HG02588 (cell line): ENCODE measurements at regions not wholly inside any gene's neighbourhood (a gene's known extent, or its start where the extent isn't known, plus 50 kb on each side); places are given as distances from the start of the nearest gene placed in this dataset.

Experiments used
- ATAC-seq: cut with Tn5 transposase; IDR thresholded peaks from one replicate; pipeline ENCODE4 v1.9.1; 2021; ENCODE audit warnings: mild to moderate bottlenecking, moderate library complexity; ENCODE audit not compliant: unreplicated experiment

DNA sequence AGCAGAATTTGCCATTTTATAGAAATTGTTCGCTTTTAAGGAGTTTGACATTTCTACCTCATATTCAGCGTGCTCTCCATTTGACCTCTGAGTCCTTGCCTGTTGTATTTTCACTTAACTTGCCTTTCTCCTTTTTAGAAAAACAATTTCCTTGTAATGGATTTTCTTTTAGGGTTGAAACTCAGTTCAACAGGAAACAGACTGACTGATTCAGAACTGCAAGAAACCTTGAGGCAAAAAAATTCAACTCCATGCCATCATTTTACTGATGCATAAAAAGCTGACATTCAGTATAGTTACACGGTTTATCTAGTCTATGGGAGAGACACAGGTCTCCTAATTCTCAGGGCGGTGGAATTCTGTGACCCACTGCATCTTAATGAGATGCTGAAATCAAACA is 59.8 kb downstream of the MRPS30 start:
- no peak for ATAC-seq

DNA sequence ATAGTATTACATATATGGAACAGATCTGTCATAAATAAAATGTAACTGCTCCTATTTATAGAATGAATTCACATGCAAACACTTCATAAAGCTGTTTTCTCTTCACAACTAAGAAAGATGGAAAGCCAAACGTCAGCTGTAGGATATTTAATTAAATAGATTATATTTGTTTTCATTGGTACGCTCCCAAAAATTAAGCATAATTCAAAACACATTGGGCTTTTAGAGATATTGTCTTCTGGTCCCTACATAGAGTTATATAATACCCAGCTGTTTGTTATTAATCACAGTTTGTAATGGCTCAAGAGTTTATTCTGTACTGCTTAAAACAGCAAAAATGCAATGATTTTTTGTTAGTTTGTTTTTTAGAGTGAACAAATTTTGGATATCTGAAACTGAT is 61.2 kb downstream of the MRPS30 start:
- no peak for ATAC-seq

DNA sequence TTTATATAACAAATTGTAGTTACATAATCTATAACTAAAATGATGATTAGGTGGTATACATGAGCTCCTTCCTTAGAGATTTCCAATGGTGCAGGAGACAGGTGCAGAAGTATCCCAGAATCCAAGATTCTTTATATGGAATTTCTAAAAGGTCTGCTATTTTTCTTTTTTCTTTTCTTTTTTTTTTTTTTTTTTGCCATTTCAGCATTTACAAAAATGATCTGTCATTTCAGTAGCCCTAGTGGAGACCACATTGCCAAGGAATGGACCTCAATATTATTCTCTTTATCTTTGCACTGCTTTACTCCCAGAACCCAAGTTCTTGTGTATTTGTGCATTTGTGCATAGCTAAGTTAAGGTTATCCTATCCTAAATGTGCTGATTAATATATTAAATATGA is 61.7 kb downstream of the MRPS30 start:
- ATAC-seq = no peak

DNA sequence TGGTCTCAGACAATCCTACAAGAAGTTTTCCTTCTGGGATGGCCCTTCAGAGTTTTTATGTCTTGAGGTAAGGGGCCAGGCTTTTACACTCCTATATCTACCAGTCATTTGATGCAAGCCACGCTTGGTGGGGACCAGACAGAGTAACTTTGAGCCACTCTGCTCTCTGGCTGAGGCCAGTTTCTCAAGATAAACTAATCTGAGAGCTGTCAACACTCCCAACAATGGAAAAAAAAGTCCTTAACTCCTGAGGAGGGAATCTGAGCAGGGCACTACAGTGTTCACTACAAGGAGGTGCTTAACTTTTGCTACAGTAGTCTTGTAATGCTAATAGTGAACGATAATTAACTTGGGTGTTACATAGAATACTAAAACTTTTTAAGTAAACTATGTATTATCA is 62.7 kb downstream of the MRPS30 start:
- no peak for ATAC-seq

DNA sequence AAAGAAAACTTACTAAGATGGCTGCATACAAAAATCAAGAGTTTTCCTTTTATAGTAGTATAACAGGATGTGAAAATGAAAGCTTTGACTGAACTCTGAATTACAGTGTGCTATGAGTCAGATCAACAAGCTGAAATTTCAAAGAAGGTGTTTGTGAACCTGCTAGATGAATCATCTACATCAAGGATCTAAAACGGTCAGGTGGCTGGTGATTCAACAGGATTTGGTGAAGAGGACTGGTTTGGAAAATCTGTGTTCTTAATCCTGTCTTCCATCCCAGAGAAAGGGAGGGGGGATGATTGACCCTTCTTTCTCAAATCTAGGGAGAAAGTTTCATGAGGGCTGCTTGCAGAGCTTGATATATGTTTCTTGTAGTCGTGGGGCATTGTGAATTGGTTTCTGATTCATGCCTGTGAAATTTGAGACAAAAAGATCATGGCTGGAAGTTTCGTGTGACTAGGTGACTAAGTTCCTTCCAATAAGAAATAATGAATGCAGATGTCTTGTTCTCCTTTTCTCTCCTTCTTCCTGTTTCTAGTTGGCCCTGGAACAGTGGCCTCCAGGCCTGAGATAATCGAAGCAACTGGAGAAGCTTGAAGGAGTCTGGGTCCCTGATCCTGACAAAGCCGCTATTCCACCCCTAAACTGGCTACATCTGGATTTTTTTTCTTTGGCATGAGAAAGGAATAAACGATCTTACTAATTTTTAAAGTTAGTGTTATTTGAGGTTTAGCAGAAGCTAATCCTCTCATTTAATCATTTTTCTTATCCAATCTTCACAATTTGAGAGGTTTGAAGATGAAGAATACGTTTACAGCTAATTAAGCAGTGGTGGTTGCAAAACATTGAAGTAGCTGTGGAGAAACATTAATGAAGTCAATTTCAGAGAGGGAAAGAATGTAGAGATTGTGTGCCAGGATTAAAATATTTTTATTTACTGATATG is 67.2 kb downstream of the MRPS30 start:
- ATAC-seq = peak; percentile 99

DNA sequence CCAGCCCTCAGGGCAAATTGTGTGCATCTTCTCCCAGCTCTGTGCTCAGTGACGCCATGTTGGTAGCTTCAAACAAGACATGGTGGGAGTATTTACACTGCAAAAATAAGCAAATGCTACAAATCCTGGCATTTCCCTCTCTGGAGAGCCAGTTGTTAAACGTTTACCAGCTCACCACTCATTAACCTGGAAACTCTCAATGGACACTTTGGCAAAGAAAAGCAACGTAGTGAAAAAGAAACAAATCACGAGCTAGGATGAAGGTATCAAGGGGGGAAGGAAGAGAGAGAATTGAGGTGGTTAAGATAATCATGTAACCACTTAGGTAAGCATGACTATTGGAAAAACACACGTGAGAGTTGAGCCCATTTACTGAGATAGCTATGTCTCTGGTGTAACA is 72.5 kb downstream of the MRPS30 start:
- ATAC-seq = no peak

DNA sequence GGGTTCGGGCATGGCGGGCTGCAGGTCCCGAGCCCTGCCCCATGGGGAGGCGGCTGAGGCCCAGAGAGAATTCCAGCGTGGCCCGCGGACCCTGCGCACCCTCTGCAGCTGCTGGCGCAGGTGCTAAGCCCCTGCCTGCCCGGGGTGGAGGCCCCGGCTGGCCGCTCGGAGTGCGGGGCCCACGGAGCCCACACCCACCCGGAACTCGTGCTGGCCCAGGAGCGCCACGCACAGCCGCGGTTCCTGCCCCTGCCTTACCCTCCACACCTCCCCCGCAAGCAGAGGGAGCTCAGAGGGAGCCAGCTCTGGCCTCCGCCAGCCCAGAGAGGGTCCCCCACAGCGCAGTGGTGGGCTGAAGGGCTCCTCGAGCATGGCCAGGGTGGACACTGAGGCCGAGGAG is 75.3 kb downstream of the MRPS30 start:
- ATAC-seq = no peak

DNA sequence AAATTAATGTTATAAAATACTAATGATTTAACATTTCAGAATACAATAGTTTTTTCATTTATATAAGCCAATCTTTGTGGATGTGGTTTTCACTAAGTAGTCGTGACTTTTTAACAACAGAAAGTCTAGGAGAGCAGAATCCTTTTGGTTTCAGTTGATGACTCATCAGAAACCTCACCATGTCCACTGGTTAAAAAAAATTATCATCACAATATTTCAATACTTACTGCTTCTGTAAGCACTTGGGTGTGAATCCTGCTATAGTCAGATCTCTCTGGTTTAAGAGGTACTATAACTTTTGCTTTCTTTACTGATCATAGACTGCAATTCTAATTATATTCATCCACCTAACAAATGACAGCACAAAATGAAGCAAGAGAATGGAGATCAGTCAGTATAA is 77.2 kb downstream of the MRPS30 start:
- peak; percentile 86 for ATAC-seq

DNA sequence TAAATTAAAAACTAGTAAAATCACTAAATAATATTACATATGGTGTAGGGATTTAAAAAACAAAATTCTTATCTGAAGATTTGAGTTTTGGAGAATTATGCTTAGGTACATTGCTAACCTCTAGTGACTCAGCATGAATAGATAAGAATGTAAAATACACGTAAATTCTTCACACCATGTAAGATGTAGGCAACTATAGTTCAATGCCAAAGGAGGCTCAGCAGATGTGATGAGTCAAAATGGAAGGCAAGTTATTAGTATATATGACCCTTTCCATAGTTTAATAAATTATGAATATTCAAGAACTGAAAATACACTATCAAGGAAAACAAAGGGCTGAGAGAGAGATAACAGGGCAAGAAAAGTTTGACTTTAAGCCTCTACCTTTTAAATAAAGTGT is 79.0 kb downstream of the MRPS30 start:
- ATAC-seq = peak; percentile 56

DNA sequence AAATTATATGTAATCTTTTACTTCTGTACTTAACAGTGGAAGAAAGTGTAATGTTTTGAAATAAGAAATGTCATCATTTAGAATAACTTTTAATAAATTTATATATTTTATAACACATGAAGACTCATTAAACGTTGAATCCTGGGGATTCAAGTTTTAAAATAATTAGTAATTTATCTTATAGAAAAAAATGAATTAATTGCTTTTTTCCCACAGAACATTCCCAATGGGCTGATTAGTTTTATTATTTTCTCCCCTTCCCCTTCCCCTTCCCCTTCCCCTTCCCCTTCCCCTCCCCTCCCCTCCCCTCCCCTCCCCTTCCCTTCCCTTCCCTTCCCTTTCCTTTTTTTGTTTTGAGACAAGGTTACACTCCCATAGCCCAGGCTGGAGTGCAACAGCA is 79.7 kb downstream of the MRPS30 start:
- no peak for ATAC-seq

DNA sequence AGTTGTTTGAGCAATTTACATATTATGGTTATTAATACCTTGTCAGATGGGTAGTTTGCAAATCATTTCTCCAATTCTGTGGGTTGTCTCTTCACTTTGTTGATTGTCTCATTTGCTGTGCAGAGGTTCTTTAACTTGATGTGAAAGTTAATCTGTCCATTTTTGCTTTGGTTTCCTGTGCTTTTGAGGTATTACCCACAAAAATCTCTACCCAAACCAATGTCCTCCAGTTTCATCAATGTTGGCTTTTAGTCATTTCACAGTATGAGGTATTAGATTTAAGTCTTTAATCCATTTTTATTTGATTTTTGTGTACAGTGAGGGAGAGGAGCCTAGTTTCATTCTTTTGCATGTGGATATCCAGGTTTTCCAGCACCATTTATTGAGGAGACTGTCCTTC is 82.4 kb downstream of the MRPS30 start:
- ATAC-seq = no peak

DNA sequence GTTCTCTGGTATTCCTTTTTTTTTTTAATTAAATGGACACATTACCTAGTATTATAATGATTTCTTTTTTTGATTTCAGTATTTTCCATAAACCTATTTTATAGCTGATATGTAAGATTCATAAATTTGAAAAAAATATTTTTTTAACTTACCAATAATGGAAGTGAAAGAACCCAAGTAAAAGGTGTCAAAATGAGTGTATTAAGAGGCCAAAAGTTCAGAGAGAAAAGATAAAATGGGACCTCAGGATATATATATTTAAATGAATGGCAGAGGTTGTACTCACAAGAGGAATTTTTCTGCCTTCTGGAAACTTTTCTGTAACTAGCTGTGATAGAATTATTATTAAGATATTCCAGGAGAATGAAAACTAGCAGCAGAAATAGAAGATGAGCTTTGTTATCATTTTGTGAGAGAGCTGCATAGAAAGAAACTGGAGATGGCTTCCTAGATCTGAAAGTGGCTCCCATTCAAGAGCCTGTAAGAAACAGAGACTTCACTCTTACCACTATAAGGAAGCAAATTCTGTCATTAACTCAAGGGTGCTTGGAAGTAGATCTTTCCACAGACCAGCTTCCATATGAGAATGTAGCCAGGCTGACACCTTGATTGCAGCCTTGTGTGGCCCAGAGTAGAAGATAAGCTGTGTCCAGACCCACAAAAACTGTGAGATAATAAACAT is 91.7 kb downstream of the MRPS30 start:
- ATAC-seq = no peak

DNA sequence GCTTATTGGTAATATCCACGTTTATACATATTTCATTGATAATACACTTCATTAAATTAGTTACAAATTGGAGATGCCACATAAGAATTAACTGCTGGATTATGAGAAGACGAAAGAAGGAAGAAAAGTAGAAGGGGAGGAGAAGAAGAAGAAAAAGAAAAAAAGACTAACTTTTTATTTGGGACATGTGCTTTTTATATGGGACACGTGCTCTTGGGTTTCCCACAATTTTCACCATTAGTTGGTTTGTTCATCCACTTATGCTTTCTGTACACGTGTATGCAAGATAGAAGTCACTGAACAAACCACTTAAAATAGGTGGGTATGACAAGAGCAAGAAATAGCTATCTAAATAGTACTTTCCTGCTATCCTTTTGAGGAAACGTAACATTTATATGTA is 98.6 kb downstream of the MRPS30 start:
- ATAC-seq = no peak

DNA sequence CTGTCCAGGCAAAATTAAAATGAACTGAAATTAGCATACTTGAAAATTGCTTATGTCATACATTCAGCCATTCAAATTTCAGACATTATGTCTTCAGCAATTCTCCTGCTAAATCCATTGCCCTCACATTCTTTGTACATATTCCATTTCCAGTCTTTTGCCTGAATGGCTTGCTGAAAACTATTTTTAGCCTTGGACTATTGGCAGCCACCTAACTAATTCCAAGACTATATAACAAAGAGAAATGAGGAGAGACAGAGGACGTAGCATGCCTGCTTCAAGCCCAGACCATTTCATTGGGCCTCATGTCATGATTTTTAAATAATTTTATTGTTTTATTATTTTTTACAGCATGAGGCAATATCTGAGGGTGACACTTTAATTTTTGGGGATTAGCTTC is 100.3 kb downstream of the MRPS30 start:
- no peak for ATAC-seq

DNA sequence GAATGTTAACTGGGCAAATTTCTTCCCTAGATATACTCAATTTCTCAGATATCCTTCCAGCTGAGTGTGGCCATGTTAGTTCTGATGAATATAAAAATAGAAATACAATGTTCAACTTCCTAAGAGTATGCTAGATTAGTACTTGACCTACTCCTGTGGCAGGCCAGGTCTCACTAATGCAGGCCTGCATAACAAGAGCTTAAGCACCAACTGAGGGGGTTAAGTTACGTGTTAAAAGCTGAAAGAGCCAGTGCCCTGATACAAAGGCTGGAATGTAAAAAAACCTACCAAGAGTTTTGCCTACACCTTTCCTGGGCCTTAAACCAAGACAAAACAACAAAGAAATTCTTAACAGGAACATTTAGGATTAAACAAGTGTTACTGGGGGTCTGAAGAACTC is 102.8 kb downstream of the MRPS30 start:
- no peak for ATAC-seq

DNA sequence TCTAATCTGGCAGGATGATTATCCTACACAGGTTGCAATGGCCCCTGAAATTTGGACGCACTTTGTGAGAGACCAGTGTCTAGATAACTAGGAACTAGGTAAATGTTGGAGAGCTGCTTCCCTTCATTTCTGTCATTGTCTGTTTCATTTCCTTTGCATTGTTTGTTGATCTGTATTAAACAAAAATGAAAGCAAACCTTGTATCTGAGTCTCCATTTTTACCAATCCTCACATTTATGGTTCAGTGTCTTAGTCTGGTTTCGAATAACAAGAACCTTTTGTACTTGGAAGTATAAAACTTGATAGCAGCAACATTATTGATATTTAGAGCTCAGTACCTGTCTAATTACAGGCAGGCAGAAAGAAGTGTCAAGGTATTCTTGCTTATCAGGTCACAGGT is 105.5 kb downstream of the MRPS30 start:
- no peak for ATAC-seq

DNA sequence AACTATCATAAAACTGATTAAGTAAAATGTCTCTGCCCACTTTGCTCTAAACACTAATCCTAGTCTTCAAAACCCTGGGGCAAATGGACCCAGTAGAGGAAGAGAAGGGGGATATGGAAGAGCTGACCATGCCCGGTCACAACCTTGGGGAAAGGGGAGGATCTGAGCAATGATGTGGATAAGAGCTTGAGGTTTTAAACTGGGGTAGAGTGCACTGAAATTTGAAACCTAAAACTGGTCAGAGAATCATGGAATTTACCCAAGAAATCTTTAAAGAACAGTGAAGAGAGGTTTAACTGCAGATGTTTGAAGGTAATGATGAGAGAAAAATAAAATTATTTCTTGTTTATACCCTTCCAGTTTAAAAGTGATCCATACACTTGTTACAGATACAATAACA is 110.8 kb downstream of the MRPS30 start:
- no peak for ATAC-seq

DNA sequence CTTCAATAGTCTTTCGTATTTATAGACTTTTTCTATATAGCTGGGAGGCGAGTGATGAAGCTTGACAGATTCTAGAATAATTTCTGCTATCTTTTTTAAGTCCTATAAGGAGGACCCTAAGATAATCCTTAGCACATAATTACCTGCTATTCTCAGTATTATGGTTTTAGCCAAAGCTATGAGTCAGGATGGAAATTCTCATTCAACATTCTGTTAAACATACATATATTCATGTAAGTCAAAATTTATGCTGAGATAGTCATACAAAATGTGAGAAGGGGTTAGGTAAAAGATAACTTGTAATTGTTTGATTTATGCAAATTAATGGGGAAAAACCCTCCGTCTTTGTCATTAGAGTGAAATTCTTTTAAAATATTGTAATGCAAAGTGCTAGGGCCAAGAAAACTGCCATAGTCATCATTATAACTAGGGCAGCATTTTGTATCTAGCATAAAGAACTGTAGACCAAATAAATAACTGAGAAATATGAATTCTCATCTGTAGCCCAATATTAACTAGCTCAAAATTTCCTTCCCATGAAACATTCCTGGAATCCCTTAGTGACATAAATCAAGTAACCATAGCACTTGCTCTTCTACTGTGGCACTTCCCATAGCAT is 118.5 kb downstream of the MRPS30 start:
- no peak for ATAC-seq

DNA sequence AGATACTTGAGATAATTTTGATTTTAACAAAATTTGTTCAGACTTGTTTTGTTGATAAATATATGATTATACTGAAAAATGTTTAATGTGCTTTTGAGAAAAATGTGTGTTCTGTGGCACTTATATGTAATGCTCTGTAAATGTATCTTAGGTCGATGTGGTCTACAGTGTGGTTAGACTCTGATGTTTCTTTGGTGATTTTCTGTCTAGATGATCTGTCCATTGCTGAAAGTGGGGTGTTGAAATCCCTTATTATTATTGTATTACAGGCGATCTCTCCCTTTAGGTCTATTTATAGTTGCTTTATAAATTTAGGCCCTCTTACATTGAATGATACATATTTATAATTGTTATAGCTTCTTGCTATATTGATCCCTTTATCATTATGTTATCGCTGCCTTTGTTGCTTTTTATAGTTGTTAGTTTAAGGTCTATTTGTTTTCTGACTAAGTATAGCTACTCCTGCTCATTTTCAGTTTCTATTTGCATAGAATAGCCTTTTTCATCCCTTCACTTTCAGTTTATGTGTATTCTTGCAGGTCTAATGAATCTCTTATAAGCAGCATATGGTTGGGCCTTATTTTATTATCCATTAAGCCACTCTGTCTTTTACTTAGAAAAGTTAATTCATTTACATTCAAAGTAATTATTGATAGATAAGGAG is 124.3 kb downstream of the MRPS30 start:
- ATAC-seq = peak; percentile 99

DNA sequence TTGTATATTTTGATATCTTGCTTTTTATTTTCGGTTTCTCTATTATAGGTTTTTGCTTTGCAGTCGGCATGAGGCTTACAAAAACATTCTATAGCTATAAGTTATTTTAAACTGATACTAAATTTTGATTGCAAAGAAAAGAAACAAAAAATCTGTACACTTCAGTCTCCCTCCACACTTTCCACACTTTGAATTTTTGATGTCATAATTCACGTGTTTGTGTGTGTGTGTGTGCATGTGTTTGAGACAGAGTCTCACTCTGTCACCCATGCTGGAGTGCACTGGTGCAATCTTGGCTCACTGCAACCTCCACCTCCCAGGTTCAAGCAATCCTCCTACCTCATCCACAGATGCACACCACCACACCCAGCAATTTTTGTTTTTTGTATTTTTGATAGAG is 124.9 kb downstream of the MRPS30 start:
- no peak for ATAC-seq

DNA sequence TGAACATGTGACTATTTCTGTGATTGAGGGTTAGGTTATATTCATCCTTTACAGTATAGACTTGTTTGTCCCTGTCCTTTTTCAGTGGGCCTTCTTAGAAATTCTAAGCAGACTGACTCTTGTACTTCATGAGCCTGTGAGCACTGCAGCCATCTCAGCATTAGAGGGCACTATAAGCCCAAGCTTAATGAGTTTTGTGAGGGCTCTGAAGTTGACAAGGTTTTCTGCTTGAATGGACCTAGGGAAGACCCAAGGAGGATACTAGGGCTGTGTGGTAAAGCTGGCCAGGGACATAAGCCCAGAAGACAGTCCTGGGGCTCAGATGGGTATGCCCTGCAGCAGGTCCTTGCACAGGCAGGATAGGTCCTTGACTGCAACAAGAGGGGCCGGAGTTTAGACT is 126.5 kb downstream of the MRPS30 start:
- no peak for ATAC-seq
